ENCODE measurements at regions not wholly inside any gene's neighbourhood (a gene's known extent, or its start where the extent isn't known, plus 50 kb on each side); places are given as distances from the start of the nearest gene placed in this dataset.

DNA sequence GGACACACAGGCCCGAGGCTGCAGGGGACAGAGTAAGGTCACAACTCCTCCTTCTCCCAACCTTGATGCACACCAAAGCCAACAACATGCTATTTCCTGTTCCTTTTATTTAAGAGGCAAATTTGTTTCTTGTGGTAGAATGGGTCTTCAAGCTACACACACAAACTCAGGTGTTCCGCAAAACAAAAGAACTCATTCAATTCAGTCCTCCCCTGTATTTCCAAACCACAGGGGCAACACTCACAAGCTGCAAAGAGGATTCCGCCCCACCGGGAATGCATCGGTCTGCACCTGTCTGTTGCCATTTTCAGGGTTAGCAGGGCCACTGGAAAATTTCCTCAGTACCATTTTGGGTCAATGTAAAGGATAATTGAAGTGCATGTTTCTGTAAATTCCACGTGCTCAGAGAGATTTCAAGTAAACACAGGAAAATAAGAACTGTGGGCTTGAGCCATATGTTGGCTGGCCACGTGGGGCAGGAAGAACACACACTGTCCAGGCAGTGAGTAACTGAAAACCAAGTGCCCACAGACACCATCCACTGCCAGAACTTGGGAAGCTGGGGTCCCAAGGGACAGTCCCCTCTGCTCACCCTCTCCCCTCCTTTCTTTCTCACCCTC, 145.2 kb upstream of the ERG start:
- TF ChIP-seq, protein P1, sequence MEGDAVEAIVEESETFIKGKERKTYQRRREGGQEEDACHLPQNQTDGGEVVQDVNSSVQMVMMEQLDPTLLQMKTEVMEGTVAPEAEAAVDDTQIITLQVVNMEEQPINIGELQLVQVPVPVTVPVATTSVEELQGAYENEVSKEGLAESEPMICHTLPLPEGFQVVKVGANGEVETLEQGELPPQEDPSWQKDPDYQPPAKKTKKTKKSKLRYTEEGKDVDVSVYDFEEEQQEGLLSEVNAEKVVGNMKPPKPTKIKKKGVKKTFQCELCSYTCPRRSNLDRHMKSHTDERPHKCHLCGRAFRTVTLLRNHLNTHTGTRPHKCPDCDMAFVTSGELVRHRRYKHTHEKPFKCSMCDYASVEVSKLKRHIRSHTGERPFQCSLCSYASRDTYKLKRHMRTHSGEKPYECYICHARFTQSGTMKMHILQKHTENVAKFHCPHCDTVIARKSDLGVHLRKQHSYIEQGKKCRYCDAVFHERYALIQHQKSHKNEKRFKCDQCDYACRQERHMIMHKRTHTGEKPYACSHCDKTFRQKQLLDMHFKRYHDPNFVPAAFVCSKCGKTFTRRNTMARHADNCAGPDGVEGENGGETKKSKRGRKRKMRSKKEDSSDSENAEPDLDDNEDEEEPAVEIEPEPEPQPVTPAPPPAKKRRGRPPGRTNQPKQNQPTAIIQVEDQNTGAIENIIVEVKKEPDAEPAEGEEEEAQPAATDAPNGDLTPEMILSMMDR (conservative IDR thresholded peaks at IDR 0.05): no peak
- peak overlapping the region; percentile 37 for H3K27ac ChIP-seq

DNA sequence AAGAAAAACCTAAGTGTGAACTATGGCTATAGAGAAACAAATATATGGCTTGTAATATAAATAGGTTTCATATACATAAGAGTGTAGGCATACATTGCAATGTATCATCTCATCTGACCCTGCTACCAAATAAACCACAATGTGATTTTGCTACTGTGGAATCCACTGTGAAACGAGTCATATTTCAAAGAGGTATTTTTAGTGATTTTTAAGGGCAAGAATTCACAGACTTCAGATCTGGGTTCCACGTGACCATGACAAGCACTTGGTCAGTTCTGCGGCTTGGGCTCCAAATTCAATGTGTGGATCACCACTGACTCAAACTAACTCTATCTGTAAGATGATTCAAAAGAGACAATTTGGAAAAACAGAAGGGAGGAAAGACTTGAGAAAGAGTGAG, 147.0 kb upstream of the ERG start:
- H3K27ac ChIP-seq: no peak overlapping the region

DNA sequence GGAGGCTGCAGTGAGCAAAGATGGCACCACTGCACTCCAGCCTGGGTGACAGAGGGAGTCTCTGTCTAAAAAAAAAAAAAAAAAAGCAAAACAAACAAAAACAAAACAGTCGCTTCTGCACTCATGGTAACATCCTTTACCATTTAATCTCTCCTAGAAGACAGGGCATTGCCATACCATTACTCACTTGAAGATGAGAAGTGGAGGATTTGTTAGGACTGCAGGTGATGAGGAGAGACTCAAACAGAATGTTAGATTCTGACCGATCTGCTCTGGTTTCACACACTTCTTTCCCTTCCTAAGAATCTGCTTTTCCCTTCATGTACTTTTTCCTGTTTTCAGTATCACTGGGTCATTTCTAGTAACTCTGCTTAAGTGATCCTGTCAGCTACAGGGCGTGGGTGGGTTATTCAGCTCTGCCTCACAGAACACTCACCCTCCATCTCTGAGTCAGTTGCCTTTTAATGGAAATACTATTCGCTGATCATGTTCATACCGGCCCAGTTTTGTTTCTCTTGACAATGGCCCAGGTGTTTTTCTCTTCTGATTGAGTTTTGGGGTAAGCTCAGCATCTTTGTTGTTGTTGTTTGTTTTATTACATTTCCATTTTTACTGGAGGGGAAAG, 148.0 kb upstream of the ERG start:
- no peak overlapping the region for H3K27ac ChIP-seq
- TF ChIP-seq, protein P1 (conservative IDR thresholded peaks at IDR 0.05): no peak

More for the DNA sequence above, 147.0 kb upstream of the ERG start:
- TF ChIP-seq, protein P1 (conservative IDR thresholded peaks at IDR 0.05): no peak

DNA sequence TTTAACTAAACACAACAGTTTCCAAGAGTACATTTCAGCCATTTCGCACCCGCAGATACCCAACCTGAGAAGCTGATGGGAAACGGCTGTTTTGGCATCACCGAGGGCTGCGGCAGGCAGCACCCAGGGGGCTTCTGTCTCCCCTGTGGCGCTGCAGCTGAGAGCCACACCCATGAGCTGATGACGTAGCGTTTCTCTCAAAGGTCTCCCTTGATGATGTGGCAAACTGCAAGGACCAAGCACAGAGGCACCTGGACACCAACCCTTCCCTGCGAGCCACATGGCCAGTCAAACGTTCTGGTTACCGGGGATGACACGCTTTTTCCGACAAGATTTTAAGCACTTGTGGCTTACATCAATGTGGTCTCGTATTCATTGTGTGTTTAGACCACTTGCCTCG, 150.8 kb upstream of the ERG start:
- TF ChIP-seq, protein P1 (conservative IDR thresholded peaks at IDR 0.05): no peak
- no peak overlapping the region for H3K27ac ChIP-seq

DNA sequence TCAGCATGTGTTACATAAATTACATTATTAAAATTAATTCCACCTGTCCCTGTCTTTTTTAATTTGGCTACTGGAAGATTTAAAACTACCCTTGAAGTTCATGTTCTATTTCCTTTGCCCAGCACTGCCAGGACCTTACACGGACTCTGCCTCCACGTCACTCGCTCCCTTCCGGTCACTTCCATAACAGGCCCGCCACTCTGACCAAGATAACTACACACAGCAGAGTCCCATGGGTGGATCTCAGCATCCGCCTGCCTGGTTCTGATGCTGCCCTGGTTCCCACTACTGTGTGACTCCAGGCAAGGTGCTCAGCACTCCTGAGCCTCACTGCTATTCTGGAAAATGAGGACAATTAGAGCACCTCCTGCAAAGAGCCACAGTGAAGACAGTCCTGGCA, 153.3 kb upstream of the ERG start:
- TF ChIP-seq, protein P1 (conservative IDR thresholded peaks at IDR 0.05): no peak
- H3K27ac ChIP-seq: no peak overlapping the region

DNA sequence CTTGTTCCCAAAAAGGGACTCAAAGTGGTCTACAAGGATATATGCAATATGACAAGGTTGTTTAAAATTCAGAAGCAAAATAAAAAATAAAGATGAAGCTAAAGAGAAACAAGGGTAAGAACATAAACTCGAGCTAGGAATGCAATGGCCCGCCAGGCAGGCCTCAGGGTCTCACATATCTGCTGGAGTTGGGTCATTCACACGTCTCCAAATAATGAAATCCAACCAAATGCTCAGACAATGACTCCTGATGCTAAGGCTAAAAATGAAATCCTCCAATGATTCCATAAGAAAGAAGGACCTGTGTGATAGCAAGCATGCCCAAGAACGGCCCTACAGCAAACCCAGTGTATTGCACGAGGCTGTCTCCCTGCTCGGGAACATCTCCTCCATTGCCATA, 153.3 kb upstream of the ETS2 start:
- TF ChIP-seq, protein P1 (conservative IDR thresholded peaks at IDR 0.05): no peak
- no peak overlapping the region for H3K27ac ChIP-seq

DNA sequence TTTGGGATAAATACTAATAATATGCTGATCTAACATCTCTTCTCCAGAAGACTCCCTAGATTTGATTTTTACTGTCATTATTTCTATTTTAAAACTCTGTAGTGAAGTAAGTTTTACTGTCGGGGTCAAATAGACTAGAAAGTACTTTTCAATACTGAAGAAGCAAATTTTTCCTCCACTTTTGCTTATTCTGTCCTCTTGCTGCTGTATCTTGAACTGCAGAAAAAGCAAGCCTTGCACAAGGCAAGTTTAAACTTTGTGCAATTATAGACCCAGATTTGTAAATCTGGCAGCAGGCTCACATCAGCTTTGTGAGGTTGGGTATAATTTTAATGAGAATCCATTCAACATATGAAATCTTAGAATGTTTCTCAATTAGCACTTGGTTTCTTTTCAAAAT, 151.1 kb upstream of the ETS2 start:
- TF ChIP-seq, protein P1 (conservative IDR thresholded peaks at IDR 0.05): no peak

More for the DNA sequence above, 151.1 kb upstream of the ETS2 start:
- H3K27ac ChIP-seq: no peak overlapping the region
